Right lobe of liver (tissue), 4 donors: ENCODE measurements at regions not wholly inside any gene's neighbourhood (a gene's known extent, or its start where the extent isn't known, plus 50 kb on each side); places are given as distances from the start of the nearest gene placed in this dataset.

Source experiments
- POLR2A ChIP-seq: fragments of 450-650 bp; IDR thresholded peaks from one replicate; pipeline ENCODE4 v1.6.1; 2017; ENCODE audit warnings: antibody characterized with exemption, mild to moderate bottlenecking
- TF ChIP-seq, protein P1 (sequence below), 4 donors: fragments of 200-600 bp in 3 of 4; fragments of 450-650 bp in 1 of 4; IDR thresholded peaks; one replicate each; pipeline versions ENCODE4 v1.5.1 to v1.8.0; 2016 to 2022; ENCODE audit warnings: antibody characterized with exemption in 4 of 4, mild to moderate bottlenecking in 2 of 4
- donor health status: DM: no; HTN: no; CAD: no.
- donor health status: DM: no; HTN: no; CAD: no.
- donor health status: DM: no; HTN: yes; CAD: no.

DNA sequence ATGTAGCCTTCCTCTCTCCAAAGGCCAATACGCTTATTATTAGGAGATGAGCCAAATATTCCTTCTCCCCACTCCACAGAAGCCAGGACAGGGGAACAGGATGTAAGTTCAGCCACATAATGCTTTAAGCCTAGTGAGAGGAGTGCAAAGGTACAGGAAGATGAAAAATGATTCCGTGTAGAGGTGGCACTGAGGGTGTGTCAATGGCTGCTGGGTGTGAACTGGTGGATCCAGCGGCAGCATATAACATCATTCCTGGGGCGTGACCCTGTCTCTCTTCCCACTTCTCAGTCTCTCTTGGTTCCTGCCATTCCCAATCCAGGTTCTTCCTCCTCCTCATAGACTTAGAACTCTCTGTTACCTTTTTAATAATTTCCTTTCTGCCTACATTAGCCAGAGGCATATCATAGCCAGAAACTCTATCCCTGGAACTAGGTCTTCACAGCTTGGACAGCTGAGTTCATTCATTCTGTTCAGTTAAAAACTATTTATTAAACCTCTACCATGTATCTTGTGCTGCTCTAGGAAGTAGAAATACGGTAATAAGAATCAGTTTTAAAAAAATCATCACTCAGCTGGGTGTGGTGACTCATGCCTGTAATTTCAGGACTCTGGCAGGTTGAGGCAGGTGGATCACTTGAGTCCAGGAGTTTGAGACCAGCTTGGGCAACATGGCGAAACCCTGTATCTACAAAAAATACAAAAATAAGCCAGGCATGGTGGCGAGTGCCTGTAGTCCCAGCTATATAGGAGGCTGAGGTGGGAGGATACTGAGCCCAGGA lies 58.0 kb upstream of the FAM20A start:
- TF ChIP-seq, protein P1, sequence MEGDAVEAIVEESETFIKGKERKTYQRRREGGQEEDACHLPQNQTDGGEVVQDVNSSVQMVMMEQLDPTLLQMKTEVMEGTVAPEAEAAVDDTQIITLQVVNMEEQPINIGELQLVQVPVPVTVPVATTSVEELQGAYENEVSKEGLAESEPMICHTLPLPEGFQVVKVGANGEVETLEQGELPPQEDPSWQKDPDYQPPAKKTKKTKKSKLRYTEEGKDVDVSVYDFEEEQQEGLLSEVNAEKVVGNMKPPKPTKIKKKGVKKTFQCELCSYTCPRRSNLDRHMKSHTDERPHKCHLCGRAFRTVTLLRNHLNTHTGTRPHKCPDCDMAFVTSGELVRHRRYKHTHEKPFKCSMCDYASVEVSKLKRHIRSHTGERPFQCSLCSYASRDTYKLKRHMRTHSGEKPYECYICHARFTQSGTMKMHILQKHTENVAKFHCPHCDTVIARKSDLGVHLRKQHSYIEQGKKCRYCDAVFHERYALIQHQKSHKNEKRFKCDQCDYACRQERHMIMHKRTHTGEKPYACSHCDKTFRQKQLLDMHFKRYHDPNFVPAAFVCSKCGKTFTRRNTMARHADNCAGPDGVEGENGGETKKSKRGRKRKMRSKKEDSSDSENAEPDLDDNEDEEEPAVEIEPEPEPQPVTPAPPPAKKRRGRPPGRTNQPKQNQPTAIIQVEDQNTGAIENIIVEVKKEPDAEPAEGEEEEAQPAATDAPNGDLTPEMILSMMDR (IDR thresholded peaks at IDR 0.05): no peak
- no peak for TF ChIP-seq POLR2A
